PC-9 (cell line): ENCODE measurements at regions not wholly inside any gene's neighbourhood (a gene's known extent, or its start where the extent isn't known, plus 50 kb on each side); places are given as distances from the start of the nearest gene placed in this dataset.

Experiments used
- BruUV-seq: library from RNA; stranded (reverse); fragments of 400-500 nt; replicated peaks from 2 replicates; lab custom pipeline; 2021; lab: Mats Ljungman, UMichigan
- CTCF ChIA-PET: fragments of 300-600 bp; sonication (Branson Sonifier 250); formaldehyde crosslinking; loops from one replicate; lab custom pipeline; 2022; ENCODE audit warnings: antibody characterized with exemption; lab: Charles Lee
- POLR2A ChIA-PET: fragments of 300-600 bp; sonication (Branson Sonifier 250); formaldehyde crosslinking; loops from one replicate; lab custom pipeline; 2022; ENCODE audit warnings: antibody characterized with exemption; ENCODE audit not compliant: unreplicated experiment; lab: Charles Lee
- DNase-seq, 2 experiments: peaks; one replicate each; pipeline versions ENCODE4 v3.0.0 to v3.0.0-alpha.2; 2015 to 2022; ENCODE audit warnings: mixed read lengths in 1 of 2
- H2AFZ ChIP-seq: fragments of 200-600 bp; sonication (generic); 2 replicates; pipeline ENCODE4 v1.8.1; 2017; ENCODE audit warnings: antibody characterized with exemption
- H3F3A ChIP-seq: fragments of 200-600 bp; sonication (generic); 2 replicates; pipeline ENCODE4 v1.8.1; 2017; ENCODE audit warnings: antibody characterized with exemption, mild to moderate bottlenecking, low read depth; ENCODE audit not compliant: insufficient read depth
- H3K27ac ChIP-seq: fragments of 200-600 bp; sonication (generic); 2 replicates; pipeline ENCODE4 v1.6.1; 2016; ENCODE audit warnings: mixed run types
- H3K27me3 ChIP-seq: fragments of 200-600 bp; sonication (generic); 2 replicates; pipeline ENCODE4 v1.6.1; 2016; ENCODE audit warnings: low read depth, mixed run types; ENCODE audit not compliant: insufficient read depth
- H3K36me3 ChIP-seq: fragments of 200-600 bp; sonication (generic); 2 replicates; pipeline ENCODE4 v1.6.1; 2016; ENCODE audit warnings: low read depth, mixed run types
- H3K4me1 ChIP-seq: fragments of 200-600 bp; sonication (generic); replicated peaks from 2 replicates; pipeline ENCODE4 v1.6.1; 2016; ENCODE audit warnings: mixed run types; ENCODE audit not compliant: insufficient read depth
- H3K4me2 ChIP-seq: fragments of 200-600 bp; sonication (generic); 2 replicates; pipeline ENCODE4 v1.6.1; 2017; ENCODE audit warnings: mixed run types
- H3K4me3 ChIP-seq: fragments of 200-600 bp; sonication (generic); 2 replicates; pipeline ENCODE4 v1.6.1; 2016; ENCODE audit warnings: mixed run types
- H3K79me2 ChIP-seq: fragments of 200-600 bp; sonication (generic); 2 replicates; pipeline ENCODE4 v1.6.1; 2017; ENCODE audit warnings: low read depth, mixed run types
- H3K9me2 ChIP-seq: fragments of 200-600 bp; sonication (generic); 2 replicates; pipeline ENCODE4 v1.8.1; 2017; ENCODE audit warnings: mild to moderate bottlenecking; ENCODE audit not compliant: insufficient read depth
- H3K9me3 ChIP-seq: fragments of 200-600 bp; sonication (generic); 2 replicates; pipeline ENCODE4 v1.8.1; 2016; ENCODE audit warnings: low read depth; ENCODE audit not compliant: insufficient read depth
- H4K20me1 ChIP-seq: fragments of 200-600 bp; sonication (generic); 2 replicates; pipeline ENCODE4 v1.8.1; 2017; ENCODE audit not compliant: insufficient read depth
- EZH2 ChIP-seq: fragments of 200-600 bp; sonication (generic); IDR thresholded peaks from 2 replicates; pipeline ENCODE4 v1.8.0; 2017; ENCODE audit warnings: antibody characterized with exemption, low read depth
- intact Hi-C: fragments of 100-400 bp; cut with micrococcal nuclease; formaldehyde crosslinking; loops from one replicate; pipeline ENCODE4 v1.10.0; 2022; ENCODE audit not compliant: unreplicated experiment
- TF ChIP-seq, protein P1 (sequence below): fragments of 200-600 bp; sonication (generic); conservative IDR thresholded peaks from 2 replicates; pipeline ENCODE4 v1.6.1; 2017; ENCODE audit warnings: mixed run types, antibody characterized with exemption, mild to moderate bottlenecking, moderate library complexity

DNA sequence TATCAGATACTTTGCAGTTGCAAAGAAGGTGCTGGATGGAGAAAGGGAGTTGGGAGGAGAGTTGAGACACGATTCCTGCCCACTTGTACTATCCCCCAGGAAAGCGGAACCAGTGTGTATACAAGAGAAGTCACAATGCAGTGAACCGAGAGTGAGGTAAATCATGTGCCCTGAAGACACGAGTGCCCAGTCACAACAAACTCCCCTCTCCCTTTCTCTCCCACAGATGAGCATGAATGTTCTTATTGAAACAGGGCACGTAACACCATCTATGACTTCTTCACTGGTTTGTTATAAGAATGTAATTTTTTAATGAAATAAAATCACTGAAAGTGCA is 155.7 kb downstream of the IRS1 start:
- CTCF ChIA-PET: no interaction called here

DNA sequence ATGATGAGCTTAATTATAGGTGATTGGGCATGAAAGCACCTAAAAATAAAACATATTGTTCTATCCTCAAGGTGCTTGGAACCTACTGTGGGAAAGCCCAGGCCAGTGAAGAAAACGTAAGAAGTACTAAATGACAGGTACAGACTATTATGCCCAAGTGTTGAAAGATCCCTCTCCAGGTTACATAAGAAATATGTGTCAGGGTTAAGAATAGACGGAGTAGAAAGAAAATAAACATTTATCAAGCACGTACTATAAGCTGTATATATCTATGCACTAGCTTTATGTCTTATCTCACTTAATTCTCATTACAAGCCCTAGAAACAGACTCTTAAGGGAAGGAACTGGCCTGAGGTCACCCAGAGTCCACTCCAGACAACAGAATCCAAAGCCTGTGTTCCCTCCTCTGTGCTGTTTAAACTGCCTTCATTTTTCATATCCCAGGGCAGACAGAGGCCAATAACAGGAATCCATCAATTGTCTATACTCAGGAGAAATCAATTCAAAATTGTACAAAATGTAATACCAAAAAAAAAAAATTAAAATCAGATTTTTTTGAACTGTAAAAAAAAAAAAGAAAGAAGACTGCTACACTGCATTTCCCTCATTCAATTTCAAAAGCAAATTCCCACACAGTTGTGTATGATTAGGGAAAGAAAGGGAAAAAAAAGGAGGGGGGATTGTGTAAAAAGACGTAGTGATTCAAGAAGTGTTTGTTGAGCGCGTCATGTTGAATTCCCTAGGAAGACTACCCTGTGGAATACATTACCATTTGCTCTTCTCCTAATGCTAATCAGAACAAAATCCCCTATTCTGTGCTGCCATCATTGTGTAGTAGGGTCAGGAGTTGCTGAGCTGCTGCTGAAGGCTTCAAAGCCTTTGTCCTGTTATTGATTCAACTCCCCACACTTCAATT is 156.3 kb downstream of the IRS1 start:
- no peaks in the 10 kb centered on the region for H4K20me1 ChIP-seq
- no peak overlapping the region for H3K27ac ChIP-seq
- CTCF ChIA-PET: no interaction called here
- intact Hi-C loops: no loop called here
- H3K4me1 ChIP-seq: no peaks in the 10 kb centered on the region
- no peaks in the 10 kb centered on the region for H3F3A ChIP-seq
- H3K79me2 ChIP-seq: no peaks in the 10 kb centered on the region
- H3K4me3 ChIP-seq: no peak overlapping the region
- H3K9me3 ChIP-seq: peaks cover 6% of the 10 kb centered on the region; the same call in 1 of the 2 replicates
- DNase-seq: no peak
- H3K36me3 ChIP-seq: no peaks in the 10 kb centered on the region
- H3K9me2 ChIP-seq: no peaks in the 10 kb centered on the region
- H3K4me2 ChIP-seq: no peak overlapping the region
- no peak overlapping the region for H2AFZ ChIP-seq
- POLR2A ChIA-PET: interaction anchor here (0.6 kb wide), 1 partner anchor 484 kb away, joined by 4 read pairs; no protein-coding TSS in a partner anchor
- TF ChIP-seq, protein P1, sequence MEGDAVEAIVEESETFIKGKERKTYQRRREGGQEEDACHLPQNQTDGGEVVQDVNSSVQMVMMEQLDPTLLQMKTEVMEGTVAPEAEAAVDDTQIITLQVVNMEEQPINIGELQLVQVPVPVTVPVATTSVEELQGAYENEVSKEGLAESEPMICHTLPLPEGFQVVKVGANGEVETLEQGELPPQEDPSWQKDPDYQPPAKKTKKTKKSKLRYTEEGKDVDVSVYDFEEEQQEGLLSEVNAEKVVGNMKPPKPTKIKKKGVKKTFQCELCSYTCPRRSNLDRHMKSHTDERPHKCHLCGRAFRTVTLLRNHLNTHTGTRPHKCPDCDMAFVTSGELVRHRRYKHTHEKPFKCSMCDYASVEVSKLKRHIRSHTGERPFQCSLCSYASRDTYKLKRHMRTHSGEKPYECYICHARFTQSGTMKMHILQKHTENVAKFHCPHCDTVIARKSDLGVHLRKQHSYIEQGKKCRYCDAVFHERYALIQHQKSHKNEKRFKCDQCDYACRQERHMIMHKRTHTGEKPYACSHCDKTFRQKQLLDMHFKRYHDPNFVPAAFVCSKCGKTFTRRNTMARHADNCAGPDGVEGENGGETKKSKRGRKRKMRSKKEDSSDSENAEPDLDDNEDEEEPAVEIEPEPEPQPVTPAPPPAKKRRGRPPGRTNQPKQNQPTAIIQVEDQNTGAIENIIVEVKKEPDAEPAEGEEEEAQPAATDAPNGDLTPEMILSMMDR: no peak
- no peak for TF ChIP-seq EZH2
- no TSS peak for BruUV-seq
- H3K27me3 ChIP-seq: no peaks in the 10 kb centered on the region

More for the DNA sequence above, 155.7 kb downstream of the IRS1 start:
- H3K4me3 ChIP-seq: no peak overlapping the region
- H3K36me3 ChIP-seq: no peaks in the 10 kb centered on the region
- intact Hi-C loops: no loop called here
- H4K20me1 ChIP-seq: no peaks in the 10 kb centered on the region
- no peak overlapping the region for H3K27ac ChIP-seq
- BruUV-seq: no TSS peak
- no peak overlapping the region for H2AFZ ChIP-seq
- POLR2A ChIA-PET: no interaction called here
- H3K79me2 ChIP-seq: no peaks in the 10 kb centered on the region
- no peaks in the 10 kb centered on the region for H3K27me3 ChIP-seq
- H3F3A ChIP-seq: no peaks in the 10 kb centered on the region
- DNase-seq: no peak
- no peaks in the 10 kb centered on the region for H3K4me1 ChIP-seq
- TF ChIP-seq EZH2: no peak
- TF ChIP-seq, protein P1: no peak
- H3K9me2 ChIP-seq: no peaks in the 10 kb centered on the region
- H3K4me2 ChIP-seq: no peak overlapping the region
- H3K9me3 ChIP-seq: peaks cover 7% of the 10 kb centered on the region

DNA sequence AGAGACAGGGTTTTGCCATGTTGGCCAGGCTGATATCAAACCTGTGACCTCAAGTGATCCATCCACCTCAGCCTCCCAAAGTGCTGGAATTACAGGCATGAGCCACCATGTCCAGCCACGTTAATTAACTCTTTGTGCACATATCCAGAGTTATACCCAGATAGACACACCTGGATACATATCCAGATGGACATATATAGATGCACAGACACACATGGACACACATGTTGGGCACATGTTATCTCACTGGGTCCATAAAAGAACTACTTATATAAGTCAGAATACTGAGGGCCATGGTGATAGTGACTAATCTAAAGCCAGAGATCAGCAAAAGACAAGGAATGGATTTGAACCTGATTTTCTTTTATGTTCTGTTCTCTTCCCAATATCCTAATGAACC is 158.6 kb downstream of the IRS1 start:
- no peaks in the 10 kb centered on the region for H3K79me2 ChIP-seq
- H3F3A ChIP-seq: no peaks in the 10 kb centered on the region
- H3K9me2 ChIP-seq: no peaks in the 10 kb centered on the region
- H3K4me2 ChIP-seq: no peak overlapping the region
- H4K20me1 ChIP-seq: no peaks in the 10 kb centered on the region
- H2AFZ ChIP-seq: no peak overlapping the region
- ChIA-PET CTCF (no interaction called here), POLR2A (no interaction called here)
- no peak for TF ChIP-seq EZH2
- TF ChIP-seq, protein P1: no peak
- DNase-seq: no peak
- BruUV-seq: no TSS peak
- no peaks in the 10 kb centered on the region for H3K27me3 ChIP-seq
- no peak overlapping the region for H3K27ac ChIP-seq
- H3K4me3 ChIP-seq: no peak overlapping the region
- peaks cover 6% of the 10 kb centered on the region for H3K9me3 ChIP-seq
- no peaks in the 10 kb centered on the region for H3K4me1 ChIP-seq
- intact Hi-C loops: no loop called here
- no peaks in the 10 kb centered on the region for H3K36me3 ChIP-seq
